HG02981 (cell line): ENCODE measurements at regions not wholly inside any gene's neighbourhood (a gene's known extent, or its start where the extent isn't known, plus 50 kb on each side); places are given as distances from the start of the nearest gene placed in this dataset.

Experiments
- ATAC-seq: cut with Tn5 transposase; IDR thresholded peaks from one replicate; pipeline ENCODE4 v1.9.1; 2021; ENCODE audit warnings: mild to moderate bottlenecking, moderate library complexity; ENCODE audit not compliant: unreplicated experiment

DNA sequence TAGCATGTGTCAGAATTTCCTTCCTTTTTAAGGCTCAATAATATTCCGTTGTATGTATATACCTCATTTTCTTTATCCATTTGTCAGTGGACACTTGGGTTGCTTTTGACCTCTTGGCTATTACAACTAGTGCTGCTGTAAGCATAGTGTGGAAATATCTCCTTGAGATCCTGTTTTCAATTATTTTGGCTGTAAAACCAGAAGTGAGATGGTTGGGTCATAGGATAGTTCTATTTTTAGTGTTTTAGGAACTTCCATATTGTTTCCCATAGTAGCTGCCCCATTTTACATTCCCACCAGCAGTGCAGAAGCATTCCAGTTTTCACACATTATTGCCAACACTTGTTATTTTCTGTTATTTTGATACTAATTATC lies 70.4 kb upstream of the C15orf39 start:
- ATAC-seq = no peak

DNA sequence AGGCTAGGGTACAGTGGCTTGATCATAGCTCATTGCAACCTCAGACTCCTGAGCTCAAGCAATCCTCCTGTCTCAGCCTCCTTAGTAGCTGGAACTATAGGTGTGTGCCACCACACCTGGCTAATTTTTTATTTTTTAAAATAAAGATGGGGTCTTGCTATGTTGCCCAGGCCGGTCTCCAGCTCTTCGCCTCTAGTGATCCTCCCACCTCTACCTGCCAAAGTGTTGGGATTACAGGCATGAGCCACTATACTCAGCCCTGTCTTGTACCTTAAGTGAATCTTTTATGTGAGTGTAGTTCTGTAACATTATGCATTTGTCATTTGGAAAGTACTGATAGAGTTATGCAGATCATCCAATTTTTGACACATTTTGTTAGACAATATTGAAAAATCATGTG lies 66.9 kb upstream of the C15orf39 start:
- no peak for ATAC-seq

DNA sequence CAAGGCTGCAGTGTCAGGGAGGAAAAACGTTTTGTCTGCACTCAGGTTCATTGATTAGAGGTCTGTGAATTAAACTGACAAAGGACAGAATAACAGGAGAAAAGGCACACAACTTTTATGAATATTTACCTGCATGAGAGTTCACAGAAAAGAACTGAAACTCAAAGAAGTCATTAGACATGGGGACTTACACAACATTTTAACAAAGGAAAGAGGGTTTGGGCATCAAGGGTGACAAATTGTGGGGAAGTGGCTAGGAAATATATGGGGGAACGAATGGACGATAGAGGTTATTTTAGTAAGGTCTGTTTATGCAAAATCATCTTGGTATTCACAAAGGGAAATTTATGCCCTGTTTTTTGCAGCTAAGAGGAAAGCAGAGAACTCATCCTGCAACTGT lies 65.6 kb upstream of the C15orf39 start:
- ATAC-seq = no peak

DNA sequence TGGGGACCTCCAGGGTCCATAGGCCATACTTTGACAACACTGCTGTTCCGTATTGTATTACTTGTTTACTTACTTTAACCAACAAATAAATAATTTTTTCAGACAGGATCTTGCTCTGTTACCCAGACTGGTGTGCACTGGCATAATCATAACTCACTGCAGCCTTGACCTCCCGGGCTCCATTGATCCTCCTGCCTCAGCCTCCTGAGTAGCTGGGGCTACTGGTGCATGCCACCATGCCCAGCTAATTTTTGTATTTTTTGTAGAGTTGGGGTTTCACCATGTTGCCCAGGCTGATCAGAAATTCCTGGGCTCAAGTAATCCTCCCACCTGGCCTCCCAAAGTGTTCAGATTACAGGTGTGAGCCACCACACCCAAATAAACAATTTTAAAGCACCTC lies 64.9 kb upstream of the C15orf39 start:
- ATAC-seq = no peak

DNA sequence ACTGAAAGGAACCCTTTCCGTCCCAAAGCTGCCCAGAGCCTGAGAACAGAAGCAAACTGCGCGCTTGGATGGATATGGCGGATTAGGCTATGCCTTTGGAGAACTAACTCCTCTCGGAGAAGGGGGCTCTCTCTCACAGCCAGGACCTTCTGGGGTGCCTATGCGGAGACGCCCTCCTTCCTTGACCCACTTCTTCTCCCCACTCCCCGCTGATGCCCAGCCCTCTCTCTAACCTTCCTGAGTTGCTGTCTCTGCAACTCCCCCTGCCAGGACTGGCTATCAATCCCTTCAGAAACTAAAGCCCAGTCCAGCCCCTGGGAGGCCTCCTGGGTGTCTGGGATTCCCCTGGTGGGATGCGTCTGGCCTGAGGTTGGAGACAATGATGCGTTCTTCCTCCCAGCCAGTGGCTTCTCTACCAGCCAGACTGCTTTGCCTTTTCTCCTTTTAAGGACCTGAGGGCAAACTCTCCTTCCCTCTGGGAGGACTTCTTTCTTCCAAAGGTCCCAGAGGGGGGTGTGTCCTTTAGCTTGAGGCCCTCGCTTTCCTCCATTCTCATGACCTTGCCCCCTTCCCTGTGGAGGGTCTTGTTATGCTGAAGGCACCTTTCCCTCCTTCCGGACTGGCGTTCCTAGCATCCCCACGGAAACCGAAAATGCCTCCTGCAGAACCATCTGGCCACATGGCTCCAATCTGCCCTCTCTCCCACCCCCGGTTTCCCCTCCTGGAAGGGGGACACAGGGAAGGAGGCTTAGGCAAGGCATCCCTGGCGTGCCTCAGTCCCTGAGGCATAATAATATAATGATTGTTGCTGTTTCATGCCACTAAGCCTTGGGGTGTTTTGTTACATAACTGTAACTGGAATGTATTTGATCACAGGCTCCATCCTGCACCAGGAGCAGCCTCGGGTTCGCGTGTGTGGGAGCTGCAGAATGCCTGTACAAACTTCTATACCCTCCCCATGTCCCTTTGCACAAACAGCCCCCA lies 63.4 kb upstream of the C15orf39 start:
- ATAC-seq = no peak

DNA sequence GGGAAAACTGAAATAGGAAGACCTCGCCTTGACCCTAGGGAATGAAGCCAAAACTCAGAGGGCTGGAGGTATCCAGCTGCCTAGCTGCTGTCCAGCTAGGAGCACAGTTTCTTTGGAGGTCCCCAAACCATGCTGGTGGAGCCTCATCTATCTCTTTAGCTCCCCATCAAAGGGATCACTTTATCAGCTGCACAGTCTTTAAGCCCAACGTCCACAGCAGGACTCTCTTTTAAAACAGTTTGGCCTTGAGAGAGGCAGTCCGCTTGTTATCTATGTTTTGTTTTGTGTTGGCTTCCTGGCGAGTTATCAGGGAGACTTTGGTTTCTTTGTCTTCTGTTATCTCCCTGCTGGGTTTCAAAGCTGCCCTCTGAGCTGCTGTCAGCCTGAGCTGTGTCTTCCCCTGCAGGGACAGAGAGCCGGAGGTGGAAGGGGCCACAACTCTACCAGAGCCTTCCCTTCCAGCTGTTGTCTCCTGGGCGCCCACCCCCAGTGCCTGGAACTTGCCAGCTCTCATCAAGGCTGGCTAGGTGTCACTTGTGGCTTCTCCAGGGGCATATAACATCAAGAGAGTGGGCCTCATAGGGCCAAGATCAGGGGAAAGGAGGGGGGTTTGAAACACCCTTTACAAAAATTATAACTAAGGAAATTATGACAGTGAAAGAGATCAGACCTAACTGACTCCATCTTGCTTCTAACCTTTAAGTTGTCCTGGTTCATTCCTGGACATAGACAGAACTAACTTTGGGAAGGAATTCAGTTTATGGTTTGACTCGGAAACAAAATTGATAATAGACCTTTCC lies 61.4 kb upstream of the C15orf39 start:
- ATAC-seq = no peak

DNA sequence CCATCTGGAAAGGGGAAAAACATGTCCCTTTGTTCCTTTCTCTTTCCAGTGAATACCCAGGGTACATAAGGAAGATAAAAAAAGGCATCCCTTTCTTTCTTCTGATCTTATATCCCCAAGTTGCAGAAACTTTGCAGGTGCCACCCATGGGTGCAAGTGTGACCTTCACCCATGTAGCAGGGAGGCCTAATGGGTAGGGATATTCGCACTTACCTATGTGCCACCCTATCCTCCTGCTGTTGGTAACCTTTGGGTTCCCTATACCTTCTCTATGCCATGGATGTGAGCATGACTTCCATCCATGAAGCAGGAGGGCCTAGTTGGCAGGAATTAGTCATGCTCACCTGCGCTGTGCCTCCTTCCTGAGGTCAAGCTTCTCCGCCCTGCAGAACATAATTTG lies 59.2 kb upstream of the C15orf39 start:
- no peak for ATAC-seq

DNA sequence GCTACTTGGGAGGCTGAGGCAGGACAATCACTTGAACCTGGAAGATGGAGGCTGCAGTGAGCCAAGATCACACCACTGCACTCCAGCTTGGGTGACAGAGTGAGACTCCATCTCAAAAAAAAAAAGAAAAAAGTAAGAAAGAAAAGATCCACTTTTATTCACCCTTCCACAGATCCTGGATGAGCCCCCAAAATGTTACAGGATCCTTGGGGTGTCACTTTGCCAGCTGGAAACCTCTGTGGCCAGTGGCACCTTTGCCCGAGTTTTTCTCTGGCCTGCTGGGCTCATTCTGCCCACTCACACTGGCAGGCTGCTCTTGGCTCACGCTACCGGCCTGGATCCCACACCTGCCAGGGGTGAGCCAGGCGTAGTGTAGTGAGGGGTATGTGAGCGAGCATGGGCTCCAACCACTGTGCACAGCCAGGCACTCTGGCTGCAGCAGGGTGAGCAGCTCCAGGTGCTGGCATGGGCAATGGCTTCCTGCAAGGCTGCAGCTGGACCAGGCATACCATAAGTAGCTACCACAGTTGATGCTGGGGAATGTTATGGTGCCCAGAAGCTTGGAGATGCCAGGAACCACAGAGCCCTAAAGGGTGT lies 57.8 kb upstream of the C15orf39 start:
- no peak for ATAC-seq

DNA sequence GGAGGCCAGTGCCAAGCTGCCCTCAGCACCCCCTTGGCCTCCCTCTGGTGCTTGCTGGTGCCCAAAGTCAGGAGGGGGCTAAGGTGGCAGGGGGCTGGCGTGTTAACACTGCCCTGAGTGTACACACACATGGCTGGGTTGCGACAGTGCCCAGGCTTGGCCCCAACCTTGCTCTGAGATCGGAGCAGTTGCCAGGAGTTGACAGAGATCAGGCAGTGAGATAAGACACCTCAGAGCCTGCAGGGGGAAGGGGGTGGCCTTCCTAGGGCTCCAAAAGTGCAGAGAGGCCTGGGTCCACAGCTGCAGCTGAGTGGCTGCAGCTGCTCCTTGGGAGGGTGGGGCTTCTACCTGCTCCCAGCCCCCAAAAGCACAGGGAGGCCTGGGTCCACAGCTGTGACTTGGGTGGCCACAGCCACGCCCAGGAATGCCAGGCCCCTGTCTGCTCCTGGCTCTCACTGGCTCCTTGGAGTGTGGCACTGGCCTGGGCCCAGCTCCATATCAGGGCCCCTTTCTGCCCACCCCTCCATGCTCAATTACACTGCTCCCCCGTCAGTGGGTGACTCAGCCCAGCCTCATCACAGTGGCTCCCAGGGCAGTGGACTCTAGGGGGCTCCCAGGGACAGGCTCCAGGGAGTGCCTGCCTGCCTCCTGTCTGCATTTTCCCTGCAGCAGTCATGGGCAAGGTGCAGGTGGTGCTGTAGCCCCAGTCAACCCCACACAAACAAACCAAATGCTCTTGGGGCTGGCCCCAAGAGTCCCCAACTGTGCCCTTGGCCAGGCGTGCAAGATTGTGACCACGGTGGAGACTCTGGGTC lies 56.4 kb upstream of the C15orf39 start:
- ATAC-seq = no peak

DNA sequence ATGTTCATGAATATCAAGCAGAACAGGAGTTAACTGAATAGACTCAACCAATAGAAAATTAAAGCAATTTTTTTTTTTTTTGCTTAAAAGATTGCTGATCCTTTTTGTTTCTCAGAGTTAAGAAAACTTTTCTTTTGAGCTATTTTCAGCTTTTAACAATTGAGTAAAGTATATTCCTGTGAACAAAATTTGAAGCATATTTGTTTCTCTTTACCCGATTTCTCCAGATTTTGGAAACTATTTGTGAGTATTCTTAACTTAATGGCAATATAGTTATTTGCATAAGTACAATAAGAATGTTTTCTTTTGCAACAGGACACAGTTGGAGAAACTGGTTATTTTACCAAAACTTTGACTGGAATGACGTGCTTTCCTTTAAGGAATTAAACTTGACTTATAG lies 53.4 kb upstream of the C15orf39 start:
- no peak for ATAC-seq

DNA sequence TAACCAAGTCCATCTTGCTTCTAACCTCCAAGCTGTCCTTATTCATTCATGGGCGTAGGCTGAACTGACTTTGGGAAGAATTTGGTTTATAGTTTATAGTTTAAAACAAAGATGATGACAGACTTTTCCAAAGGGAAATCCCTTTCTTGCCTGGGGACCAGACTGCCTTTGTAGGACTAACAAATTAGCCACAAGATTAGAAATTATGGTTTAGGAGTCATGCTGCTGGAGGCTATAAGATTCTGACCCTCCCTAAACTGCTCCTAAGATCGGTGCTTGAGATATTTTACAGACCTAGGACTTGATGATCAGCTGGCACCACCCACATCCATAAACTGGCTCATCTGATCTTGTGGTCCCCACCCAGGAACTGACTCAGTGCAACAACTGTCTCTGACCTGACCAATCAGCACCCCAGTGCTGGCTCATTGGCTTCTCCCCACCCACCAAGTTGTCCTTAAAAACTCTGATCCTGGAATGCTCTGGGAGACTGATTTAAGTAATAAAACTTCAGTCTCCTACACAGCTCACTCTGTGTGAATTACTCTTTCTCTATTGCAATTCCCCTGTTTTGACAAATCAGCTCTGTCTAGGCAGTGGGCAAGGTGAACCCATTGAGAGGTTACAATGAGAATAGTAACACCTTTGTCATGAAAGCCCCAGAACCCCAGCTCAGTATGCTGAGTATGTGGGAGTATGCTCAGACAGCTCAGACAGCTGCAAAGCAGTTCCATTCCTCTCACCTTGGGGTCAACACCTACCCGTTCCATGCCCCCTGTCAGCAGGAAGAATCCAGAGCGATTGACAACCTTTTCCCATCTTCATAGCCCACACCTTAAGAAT lies 51.6 kb upstream of the C15orf39 start:
- no peak for ATAC-seq

DNA sequence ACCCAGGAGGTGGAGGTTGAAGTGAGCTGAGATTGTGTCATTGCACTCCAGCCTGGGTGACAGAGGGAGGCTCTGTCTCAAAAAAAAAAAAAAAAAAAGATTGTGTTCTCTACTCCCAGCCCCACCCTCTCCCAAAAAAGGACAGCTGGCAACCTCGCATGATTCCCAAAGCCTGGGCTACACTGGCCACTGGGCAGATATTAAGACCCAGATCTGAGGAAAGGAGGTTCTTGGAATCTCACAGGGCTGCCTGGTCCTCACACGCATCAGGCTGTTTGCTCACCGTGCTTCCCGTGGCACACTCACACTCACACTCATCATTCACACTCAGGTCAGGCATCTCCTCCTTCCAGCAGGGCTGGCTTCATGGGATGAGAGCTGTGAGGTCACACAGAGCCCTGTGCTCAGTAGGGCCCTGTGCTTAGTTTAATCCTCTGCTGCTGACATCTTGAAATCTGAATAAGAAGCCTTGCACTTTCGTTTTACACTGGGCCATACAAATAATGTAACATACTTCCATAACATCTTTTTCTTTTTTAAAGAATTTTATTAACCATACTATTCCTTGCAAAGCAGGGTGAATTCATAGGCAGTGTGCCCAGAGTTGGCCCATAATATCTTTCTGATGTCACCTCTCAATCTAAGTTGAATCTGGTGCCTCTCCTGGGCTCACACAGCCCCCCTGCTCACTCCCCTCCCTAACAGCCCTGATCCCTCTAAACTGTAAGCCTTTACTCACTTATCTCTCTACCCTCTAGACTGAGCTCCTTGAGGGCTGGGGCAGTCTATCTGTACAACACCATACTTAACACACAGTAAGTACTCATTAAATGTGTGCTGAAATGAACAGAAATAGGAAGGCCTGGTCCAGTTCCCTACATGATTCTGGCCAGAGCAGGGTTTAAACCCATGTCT lies 50.2 kb upstream of the C15orf39 start:
- no peak for ATAC-seq
